A673 (cell line): ENCODE measurements at regions not wholly inside any gene's neighbourhood (a gene's known extent, or its start where the extent isn't known, plus 50 kb on each side); places are given as distances from the start of the nearest gene placed in this dataset.

Experiments used
- BruUV-seq: library from RNA; stranded (reverse); fragments of 400-500 nt; replicated peaks from 2 replicates; lab custom pipeline; 2021; lab: Mats Ljungman, UMichigan
- CTCF ChIA-PET: fragments of 300-600 bp; sonication (Branson Sonifier 250); formaldehyde crosslinking; loops from one replicate; lab custom pipeline; 2022; ENCODE audit warnings: antibody characterized with exemption; lab: Charles Lee
- POLR2A ChIA-PET: fragments of 300-600 bp; sonication (Branson Sonifier 250); formaldehyde crosslinking; loops from one replicate; lab custom pipeline; 2022; ENCODE audit warnings: antibody characterized with exemption; ENCODE audit not compliant: low non-redundant PET; lab: Charles Lee
- DNase-seq: peaks from one replicate; pipeline ENCODE4 v3.0.0-alpha.2; 2015; ENCODE audit warnings: low spot score
- H3K27ac ChIP-seq: fragments of 200-600 bp; sonication (generic); 2 replicates; pipeline ENCODE4 v1.5.1; 2016; ENCODE audit warnings: mixed run types, low read depth, mild to moderate bottlenecking, mixed read lengths, antibody characterized with exemption, low read length; ENCODE audit not compliant: poor library complexity, severe bottlenecking
- H3K27me3 ChIP-seq: fragments of 200-600 bp; sonication (generic); replicated peaks from 2 replicates; pipeline ENCODE4 v1.6.1; 2017; ENCODE audit warnings: mixed run types, low read depth, mild to moderate bottlenecking, mixed read lengths, antibody characterized with exemption, low read length; ENCODE audit not compliant: insufficient read depth, poor library complexity
- H3K36me3 ChIP-seq: fragments of 200-600 bp; sonication (generic); 2 replicates; pipeline ENCODE4 v1.6.1; 2016; ENCODE audit warnings: mixed run types, mild to moderate bottlenecking, mixed read lengths, antibody characterized with exemption, low read length; ENCODE audit not compliant: insufficient read depth, poor library complexity, severe bottlenecking
- H3K4me1 ChIP-seq: fragments of 200-600 bp; sonication (generic); 2 replicates; pipeline ENCODE4 v1.6.1; 2017; ENCODE audit warnings: mixed run types, mild to moderate bottlenecking, mixed read lengths, antibody characterized with exemption, low read length; ENCODE audit not compliant: insufficient read depth, poor library complexity, severe bottlenecking
- H3K4me3 ChIP-seq: fragments of 200-600 bp; sonication (generic); 2 replicates; pipeline ENCODE4 v1.5.1; 2016; ENCODE audit warnings: low read depth, mixed run types, mild to moderate bottlenecking, mixed read lengths, low read length; ENCODE audit not compliant: poor library complexity, severe bottlenecking
- H3K9me3 ChIP-seq: fragments of 200-600 bp; sonication (generic); 2 replicates; pipeline ENCODE4 v1.6.1; 2016; ENCODE audit warnings: mixed run types, low read depth, mild to moderate bottlenecking, mixed read lengths, antibody characterized with exemption, low read length; ENCODE audit not compliant: poor library complexity, severe bottlenecking
- EZH2 ChIP-seq: fragments of 200-600 bp; sonication (generic); IDR thresholded peaks from 2 replicates; pipeline ENCODE4 v1.6.1; 2017; ENCODE audit warnings: borderline replicate concordance, low read depth, mild to moderate bottlenecking, mixed read lengths, antibody characterized with exemption, low read length; ENCODE audit not compliant: poor library complexity, severe bottlenecking
- intact Hi-C: fragments of 100-400 bp; cut with micrococcal nuclease; formaldehyde crosslinking; loops from one replicate; pipeline ENCODE4 v1.10.0; 2022; ENCODE audit not compliant: unreplicated experiment
- TF ChIP-seq, protein P1 (sequence below): fragments of 300-800, 200-600 bp; sonication (generic); conservative IDR thresholded peaks from 2 replicates; pipeline ENCODE4 v1.5.1; 2017; ENCODE audit warnings: low read depth, mild to moderate bottlenecking, antibody characterized with exemption, low read length, moderate library complexity, mixed read lengths

DNA sequence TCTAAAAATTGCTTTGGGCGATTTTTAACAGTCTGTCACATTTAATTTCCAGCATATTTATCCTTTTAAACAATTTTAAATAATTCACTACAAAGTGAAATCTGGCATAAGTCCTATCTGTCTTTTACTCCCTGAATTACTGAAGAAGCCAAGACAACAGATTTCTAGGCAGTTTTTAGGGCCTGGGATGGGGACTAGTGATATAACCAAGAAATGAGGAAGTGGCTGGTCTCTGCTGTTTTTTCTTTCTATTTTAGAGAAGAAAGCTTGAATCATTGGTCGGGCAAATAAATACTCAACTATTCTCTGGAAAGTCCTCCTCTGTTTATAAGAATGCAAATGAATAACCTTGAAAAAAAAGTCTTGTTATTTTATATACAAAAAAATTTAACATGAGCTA lies 79.7 kb upstream of the SSBP2 start:
- H3K36me3 ChIP-seq, result no peaks in the 10 kb centered on the region
- no peak for DNase-seq
- H3K9me3 ChIP-seq, result no peaks in the 10 kb centered on the region
- ChIA-PET CTCF (no interaction called here), POLR2A (no interaction called here)
- H3K4me3 ChIP-seq, result no peak overlapping the region
- H3K27me3 ChIP-seq, result no peaks in the 10 kb centered on the region
- H3K4me1 ChIP-seq, result no peaks in the 10 kb centered on the region
- no peak overlapping the region for H3K27ac ChIP-seq
- TF ChIP-seq, protein P1, sequence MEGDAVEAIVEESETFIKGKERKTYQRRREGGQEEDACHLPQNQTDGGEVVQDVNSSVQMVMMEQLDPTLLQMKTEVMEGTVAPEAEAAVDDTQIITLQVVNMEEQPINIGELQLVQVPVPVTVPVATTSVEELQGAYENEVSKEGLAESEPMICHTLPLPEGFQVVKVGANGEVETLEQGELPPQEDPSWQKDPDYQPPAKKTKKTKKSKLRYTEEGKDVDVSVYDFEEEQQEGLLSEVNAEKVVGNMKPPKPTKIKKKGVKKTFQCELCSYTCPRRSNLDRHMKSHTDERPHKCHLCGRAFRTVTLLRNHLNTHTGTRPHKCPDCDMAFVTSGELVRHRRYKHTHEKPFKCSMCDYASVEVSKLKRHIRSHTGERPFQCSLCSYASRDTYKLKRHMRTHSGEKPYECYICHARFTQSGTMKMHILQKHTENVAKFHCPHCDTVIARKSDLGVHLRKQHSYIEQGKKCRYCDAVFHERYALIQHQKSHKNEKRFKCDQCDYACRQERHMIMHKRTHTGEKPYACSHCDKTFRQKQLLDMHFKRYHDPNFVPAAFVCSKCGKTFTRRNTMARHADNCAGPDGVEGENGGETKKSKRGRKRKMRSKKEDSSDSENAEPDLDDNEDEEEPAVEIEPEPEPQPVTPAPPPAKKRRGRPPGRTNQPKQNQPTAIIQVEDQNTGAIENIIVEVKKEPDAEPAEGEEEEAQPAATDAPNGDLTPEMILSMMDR, result no peak
- no peak for TF ChIP-seq EZH2
- intact Hi-C loops, result no loop called here
- no TSS peak for BruUV-seq

DNA sequence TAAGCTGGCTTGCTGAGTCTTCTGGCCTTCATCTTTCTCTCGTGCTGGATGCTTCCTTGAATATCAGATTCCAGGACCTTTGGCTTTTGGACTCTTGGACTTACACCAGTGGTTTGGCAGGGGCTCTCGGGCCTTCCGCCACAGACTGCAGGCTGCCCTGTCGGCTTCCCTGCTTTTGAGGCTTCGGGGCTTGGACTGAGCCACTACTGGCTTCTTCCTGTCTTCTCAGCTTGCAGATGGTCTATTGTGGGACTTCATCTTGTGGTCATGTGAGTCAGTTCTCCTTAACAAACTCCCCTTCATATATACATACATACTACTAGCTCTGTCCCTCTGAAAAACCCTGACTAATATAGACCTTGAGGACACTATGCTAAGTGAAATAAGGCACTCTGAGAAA lies 78.3 kb upstream of the SSBP2 start:
- no peaks in the 10 kb centered on the region for H3K36me3 ChIP-seq
- intact Hi-C loops, result no loop called here
- no peak for TF ChIP-seq EZH2
- TF ChIP-seq, protein P1, result no peak
- no TSS peak for BruUV-seq
- ChIA-PET CTCF (no interaction called here), POLR2A (no interaction called here)
- H3K27me3 ChIP-seq, result no peaks in the 10 kb centered on the region
- no peak overlapping the region for H3K4me3 ChIP-seq
- no peak for DNase-seq
- no peaks in the 10 kb centered on the region for H3K9me3 ChIP-seq
- H3K4me1 ChIP-seq, result no peaks in the 10 kb centered on the region
- no peak overlapping the region for H3K27ac ChIP-seq

DNA sequence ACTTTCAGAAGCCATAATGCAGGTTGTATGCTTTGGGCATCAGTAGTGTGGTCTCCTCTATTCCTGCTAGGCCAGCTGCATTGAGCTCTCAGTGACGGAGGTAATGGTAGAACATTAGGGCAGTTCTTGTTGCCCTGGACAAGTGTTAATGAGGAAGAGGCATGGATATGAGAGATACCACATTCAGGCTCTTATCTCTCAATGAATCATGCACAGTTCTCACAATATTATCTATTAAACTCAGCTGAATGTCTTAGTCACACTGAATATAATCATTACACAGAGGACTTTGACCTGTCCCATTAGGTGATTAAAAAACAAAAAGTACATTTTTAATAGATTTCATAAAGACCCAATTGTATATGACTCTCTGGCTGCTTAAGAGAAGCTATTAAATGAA lies 76.6 kb upstream of the SSBP2 start:
- BruUV-seq, result no TSS peak
- POLR2A ChIA-PET, result no interaction called here
- no peak for DNase-seq
- no peaks in the 10 kb centered on the region for H3K27me3 ChIP-seq
- TF ChIP-seq, protein P1, result no peak
- TF ChIP-seq EZH2, result no peak
- H3K36me3 ChIP-seq, result no peaks in the 10 kb centered on the region
- H3K4me3 ChIP-seq, result no peak overlapping the region
- no peaks in the 10 kb centered on the region for H3K4me1 ChIP-seq
- no peak overlapping the region for H3K27ac ChIP-seq
- CTCF ChIA-PET, result no interaction called here
- no peaks in the 10 kb centered on the region for H3K9me3 ChIP-seq
- intact Hi-C loops, result no loop called here
